ENCODE measurements at regions not wholly inside any gene's neighbourhood (a gene's known extent, or its start where the extent isn't known, plus 50 kb on each side); places are given as distances from the start of the nearest gene placed in this dataset.

GRCh38 chr1:238370599-238370998 is 479.9 kb upstream of the ZP4 start:
- TF ChIP-seq EZH2phosphoT487 (IDR thresholded peaks at IDR 0.05; ENCODE audit: borderline replicate concordance): no peak
- no peak for TF ChIP-seq CTCF (conservative IDR thresholded peaks at IDR 0.05; ENCODE audit: low read length)
